ENCODE measurements at regions not wholly inside any gene's neighbourhood (a gene's known extent, or its start where the extent isn't known, plus 50 kb on each side); places are given as distances from the start of the nearest gene placed in this dataset.

GRCh38 chr5:124080256-124080655 is 568.3 kb downstream of the CSNK1G3 start:
- TF ChIP-seq CREB1 (IDR thresholded peaks at IDR 0.05) (no peak), TAF7 (optimal IDR thresholded peaks at IDR 0.05; ENCODE audit: borderline replicate concordance, low read depth, low read length) (no peak), CTCF (IDR thresholded peaks at IDR 0.05; ENCODE audit: control extremely low read depth in 1 of 3, insufficient read depth in 1 of 3, low read depth in 1 of 3, low read length in 3 of 3) (no peak), CEBPB (IDR thresholded peaks at IDR 0.05; ENCODE audit: low read depth, low read length) (no peak), TCF12 (IDR thresholded peaks at IDR 0.05; ENCODE audit: low read depth, low read length) (no peak), EP300 (IDR thresholded peaks at IDR 0.05; ENCODE audit: borderline replicate concordance in 1 of 2, low read depth in 2 of 2, low read length in 2 of 2) (no peak), POLR2AphosphoS5 (IDR thresholded peaks at IDR 0.05; ENCODE audit: low read depth, low read length) (no peak), POLR2A (IDR thresholded peaks at IDR 0.05; ENCODE audit: control extremely low read depth in 1 of 2, low read depth in 2 of 2, low read length in 2 of 2) (no peak), FOSL1 (IDR thresholded peaks at IDR 0.05; ENCODE audit: insufficient read depth, low read depth, low read length) (no peak), CHD1 (IDR thresholded peaks at IDR 0.05; ENCODE audit: low read depth, low read length) (no peak), SP4 (IDR thresholded peaks at IDR 0.05; ENCODE audit: low read length) (no peak)

All from H1 (cell line).